ENCODE measurements at regions not wholly inside any gene's neighbourhood (a gene's known extent, or its start where the extent isn't known, plus 50 kb on each side); places are given as distances from the start of the nearest gene placed in this dataset.

DNA sequence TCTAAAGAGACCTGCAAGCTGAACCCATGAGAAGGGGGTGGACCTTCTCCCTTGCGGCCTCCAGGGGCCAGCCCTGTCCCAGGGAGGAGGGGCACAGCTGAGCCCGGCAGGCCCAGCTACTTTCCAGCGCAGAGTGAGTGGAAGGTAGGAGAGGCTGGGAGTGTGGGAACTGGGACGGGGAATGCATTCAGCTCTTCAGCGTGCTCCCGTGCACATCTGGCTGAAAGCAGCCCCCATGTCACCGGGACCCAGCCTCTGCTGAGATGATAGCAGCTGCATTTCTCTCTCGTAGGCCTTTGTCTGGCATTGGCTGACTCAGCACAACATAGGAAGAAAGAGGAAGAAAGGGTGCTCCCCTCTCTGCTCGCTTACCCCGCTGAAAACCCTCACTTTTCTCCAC, 951.5 kb downstream of the TBC1D22A start:
- TF ChIP-seq, protein P1, sequence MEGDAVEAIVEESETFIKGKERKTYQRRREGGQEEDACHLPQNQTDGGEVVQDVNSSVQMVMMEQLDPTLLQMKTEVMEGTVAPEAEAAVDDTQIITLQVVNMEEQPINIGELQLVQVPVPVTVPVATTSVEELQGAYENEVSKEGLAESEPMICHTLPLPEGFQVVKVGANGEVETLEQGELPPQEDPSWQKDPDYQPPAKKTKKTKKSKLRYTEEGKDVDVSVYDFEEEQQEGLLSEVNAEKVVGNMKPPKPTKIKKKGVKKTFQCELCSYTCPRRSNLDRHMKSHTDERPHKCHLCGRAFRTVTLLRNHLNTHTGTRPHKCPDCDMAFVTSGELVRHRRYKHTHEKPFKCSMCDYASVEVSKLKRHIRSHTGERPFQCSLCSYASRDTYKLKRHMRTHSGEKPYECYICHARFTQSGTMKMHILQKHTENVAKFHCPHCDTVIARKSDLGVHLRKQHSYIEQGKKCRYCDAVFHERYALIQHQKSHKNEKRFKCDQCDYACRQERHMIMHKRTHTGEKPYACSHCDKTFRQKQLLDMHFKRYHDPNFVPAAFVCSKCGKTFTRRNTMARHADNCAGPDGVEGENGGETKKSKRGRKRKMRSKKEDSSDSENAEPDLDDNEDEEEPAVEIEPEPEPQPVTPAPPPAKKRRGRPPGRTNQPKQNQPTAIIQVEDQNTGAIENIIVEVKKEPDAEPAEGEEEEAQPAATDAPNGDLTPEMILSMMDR (IDR thresholded peaks at IDR 0.05), result no peak
- no peak for TF ChIP-seq POLR2A (IDR thresholded peaks at IDR 0.05)

Measured in tibial nerve (tissue), 3 donors.